Cardiac fibroblast (primary cell): ENCODE measurements at regions not wholly inside any gene's neighbourhood (a gene's known extent, or its start where the extent isn't known, plus 50 kb on each side); places are given as distances from the start of the nearest gene placed in this dataset.

Experiments
- DNase-seq, 2 donors: peaks; one replicate each; pipeline versions ENCODE4 v3.0.0 to v3.0.0-alpha.2; 2010; ENCODE audit warnings: low read depth in 2 of 2
- H3K4me3 ChIP-seq, 2 donors: replicated peaks in 1 of 2; 1 replicate in 1 of 2; 2 replicates in 1 of 2; pipeline ENCODE4 v1.5.1; 2011; ENCODE audit warnings: low read depth in 2 of 2, low read length in 2 of 2, mild to moderate bottlenecking in 2 of 2, moderate library complexity in 1 of 2
- TF ChIP-seq, protein P1 (sequence below): IDR thresholded peaks from one replicate; pipeline ENCODE4 v1.5.1; 2011; ENCODE audit warnings: low read depth, mild to moderate bottlenecking, low read length, inconsistent platforms

DNA sequence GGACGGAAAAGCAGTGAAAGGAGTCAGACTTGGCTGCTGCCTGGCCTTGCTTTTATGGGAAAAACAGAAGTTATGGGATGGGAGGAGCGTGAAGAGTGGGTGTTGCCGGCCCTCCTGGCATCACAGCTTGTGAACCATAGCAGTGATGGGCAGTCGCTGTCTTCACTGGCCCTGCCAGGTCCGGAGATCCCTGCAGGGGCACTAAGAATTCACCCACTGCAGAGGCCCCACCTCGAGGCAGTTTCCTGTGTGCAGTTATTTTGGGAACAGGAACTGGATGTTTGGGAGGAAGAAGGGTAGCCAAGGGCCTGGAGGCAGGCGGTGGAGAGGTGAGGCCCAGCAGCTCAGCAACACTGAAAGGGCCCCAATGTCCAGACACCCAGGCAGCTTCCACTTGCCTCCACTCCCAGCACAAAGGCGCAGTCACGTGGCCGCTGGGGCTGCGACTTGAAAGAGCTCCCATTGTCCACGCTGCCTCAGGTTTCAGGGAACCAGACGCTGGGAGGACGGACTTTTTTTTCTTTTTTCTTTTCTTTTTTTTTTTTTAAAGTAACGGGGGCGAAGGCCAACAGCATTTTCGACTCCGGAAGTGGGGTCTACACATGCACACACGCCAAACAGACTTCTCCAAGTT lies 255.6 kb downstream of the ZNF621 start:
- no peak overlapping the region for H3K4me3 ChIP-seq
- DNase-seq: peak; percentile 58 to 76
- TF ChIP-seq, protein P1, sequence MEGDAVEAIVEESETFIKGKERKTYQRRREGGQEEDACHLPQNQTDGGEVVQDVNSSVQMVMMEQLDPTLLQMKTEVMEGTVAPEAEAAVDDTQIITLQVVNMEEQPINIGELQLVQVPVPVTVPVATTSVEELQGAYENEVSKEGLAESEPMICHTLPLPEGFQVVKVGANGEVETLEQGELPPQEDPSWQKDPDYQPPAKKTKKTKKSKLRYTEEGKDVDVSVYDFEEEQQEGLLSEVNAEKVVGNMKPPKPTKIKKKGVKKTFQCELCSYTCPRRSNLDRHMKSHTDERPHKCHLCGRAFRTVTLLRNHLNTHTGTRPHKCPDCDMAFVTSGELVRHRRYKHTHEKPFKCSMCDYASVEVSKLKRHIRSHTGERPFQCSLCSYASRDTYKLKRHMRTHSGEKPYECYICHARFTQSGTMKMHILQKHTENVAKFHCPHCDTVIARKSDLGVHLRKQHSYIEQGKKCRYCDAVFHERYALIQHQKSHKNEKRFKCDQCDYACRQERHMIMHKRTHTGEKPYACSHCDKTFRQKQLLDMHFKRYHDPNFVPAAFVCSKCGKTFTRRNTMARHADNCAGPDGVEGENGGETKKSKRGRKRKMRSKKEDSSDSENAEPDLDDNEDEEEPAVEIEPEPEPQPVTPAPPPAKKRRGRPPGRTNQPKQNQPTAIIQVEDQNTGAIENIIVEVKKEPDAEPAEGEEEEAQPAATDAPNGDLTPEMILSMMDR: no peak

DNA sequence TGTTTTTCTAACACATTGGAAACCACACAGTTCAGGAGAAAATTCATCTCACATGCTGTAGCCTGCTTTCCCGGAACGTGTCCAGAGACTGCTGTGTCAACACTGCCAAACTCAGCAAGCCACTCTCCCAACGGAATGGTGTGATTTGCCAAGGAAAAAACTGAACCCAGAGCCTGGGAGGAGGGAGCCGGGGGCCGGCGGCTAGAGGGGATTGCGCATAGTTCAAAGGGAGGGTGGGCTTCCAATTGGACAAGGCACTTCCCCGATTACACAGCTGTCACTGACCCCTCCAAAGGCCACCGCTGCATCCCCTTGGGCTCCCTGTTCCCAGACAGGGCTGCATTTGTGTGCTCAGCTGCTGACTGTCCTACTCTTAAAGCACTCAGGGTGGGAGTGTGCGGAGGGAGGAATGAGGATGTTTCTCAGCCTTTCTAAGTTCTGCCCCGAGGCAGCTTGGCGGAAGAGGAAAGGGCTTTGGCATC lies 256.2 kb downstream of the ZNF621 start:
- TF ChIP-seq, protein P1: no peak
- H3K4me3 ChIP-seq: no peak overlapping the region
- peak; percentile 16 to 39 for DNase-seq

DNA sequence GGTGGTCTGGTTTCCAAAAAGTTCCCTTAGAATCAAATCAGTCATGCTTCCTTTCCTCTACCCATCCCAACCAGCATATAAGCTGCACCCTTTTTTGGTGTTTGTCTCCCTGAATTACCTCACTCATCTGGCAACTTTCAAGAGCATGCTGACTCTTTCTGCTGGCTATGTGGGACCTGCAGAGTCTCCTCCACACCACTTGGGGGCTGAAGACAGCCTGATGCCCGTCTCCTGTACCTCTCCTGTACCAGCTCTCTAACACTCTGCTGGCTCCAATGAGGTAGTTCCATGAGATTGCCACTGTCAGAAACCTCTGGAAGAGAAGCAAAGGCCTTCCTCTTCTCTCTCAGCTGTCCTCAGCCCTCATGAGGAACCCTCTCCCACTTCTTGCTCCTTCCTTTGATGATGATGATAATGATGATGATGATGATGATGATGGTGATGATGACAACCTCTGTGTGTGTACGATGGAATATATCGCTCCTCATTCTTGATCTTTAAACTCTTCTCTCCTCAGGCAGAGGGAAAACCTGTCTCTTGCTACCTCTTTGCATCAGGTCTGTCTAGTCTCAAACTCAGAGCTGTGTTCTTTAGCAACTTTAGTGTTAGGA lies 257.5 kb downstream of the ZNF621 start:
- DNase-seq: peak in 1 of 2 donors; percentile 6
- H3K4me3 ChIP-seq: no peak overlapping the region
- TF ChIP-seq, protein P1: peak; percentile 25

DNA sequence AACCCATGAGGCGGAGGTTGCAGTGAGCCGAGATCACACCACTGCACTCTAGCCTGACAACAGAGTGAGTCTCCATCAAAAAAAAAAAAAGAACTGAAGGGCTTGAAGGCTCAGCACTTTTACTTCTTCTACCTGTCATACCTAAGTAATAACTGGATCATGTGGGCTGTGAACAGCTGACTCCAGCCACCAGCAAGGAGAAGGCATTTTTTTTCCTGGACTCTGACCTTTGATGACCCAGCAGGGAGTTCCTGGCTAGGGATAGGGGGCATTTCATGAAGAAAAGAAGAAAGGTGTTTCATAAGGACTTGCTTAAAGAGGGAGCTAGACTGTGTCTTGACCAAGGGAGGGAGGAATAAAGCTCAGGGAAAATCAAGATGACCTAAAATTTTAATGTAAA lies 266.0 kb downstream of the ZNF621 start:
- TF ChIP-seq, protein P1: no peak
- H3K4me3 ChIP-seq: no peak overlapping the region
- DNase-seq: no peak

DNA sequence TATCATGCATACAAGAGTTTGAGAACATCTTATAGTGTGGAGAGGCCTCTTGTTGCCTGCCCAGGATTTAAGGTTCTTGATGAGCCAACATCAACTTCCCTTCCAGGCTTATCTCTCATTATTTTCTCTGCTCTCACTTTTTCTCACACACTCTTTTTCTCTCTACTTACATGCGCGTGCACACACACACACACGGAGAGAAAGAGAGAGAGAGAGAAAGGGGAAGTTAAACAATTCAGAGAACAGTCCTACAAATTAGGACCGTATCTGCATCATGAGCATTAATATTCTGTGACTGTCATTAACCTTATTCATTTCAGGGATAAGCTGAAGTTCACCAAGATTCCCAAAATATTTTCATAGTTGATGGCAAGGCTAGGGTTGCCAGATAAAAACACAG lies 269.0 kb downstream of the ZNF621 start:
- DNase-seq: no peak
- no peak overlapping the region for H3K4me3 ChIP-seq
- TF ChIP-seq, protein P1: no peak

DNA sequence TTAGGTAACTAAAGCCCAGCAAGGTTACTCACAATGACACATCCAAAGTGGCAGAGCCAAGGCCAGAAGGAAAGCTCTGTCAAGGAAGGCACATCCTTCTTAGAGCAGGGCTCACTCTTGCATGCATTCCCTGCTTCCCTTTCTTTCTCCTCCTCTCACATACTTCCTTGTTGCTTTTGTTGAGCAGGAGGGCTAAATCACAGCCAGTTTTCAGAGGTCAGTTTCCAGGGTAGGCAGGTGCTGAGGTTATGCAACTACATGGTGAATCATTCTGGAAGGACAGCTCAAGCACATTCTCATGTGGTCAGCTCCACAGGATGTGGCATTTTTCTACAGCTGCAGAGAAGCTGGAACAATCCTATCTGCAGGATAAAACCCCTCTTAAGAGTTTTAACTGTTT lies 275.6 kb downstream of the ZNF621 start:
- no peak overlapping the region for H3K4me3 ChIP-seq
- TF ChIP-seq, protein P1: no peak
- peak; percentile 85 to 97 for DNase-seq
